ENCODE measurements at regions not wholly inside any gene's neighbourhood (a gene's known extent, or its start where the extent isn't known, plus 50 kb on each side); places are given as distances from the start of the nearest gene placed in this dataset.

DNA sequence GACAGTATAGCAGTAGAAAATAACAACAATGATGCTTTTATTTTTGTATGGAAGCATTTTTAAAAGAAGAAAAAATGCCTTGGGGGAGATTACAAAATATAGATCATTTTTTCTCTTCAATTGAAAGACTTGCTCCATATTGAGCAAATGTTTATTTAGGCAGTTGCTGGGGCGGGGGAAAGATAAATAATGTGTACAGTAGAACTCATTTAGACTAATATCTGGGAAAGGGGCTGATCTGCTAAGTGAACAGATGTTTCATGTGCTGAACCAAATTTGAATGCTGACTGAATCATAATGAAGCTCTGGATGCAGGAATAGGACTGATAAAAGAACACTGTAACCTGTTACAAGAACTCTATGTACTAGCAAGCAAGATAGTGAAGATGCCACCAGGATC lies 457.1 kb upstream of the TENM4 start:
- TF ChIP-seq, protein P1, sequence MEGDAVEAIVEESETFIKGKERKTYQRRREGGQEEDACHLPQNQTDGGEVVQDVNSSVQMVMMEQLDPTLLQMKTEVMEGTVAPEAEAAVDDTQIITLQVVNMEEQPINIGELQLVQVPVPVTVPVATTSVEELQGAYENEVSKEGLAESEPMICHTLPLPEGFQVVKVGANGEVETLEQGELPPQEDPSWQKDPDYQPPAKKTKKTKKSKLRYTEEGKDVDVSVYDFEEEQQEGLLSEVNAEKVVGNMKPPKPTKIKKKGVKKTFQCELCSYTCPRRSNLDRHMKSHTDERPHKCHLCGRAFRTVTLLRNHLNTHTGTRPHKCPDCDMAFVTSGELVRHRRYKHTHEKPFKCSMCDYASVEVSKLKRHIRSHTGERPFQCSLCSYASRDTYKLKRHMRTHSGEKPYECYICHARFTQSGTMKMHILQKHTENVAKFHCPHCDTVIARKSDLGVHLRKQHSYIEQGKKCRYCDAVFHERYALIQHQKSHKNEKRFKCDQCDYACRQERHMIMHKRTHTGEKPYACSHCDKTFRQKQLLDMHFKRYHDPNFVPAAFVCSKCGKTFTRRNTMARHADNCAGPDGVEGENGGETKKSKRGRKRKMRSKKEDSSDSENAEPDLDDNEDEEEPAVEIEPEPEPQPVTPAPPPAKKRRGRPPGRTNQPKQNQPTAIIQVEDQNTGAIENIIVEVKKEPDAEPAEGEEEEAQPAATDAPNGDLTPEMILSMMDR (IDR thresholded peaks at IDR 0.05): no peak
- TF ChIP-seq POLR2A (IDR thresholded peaks at IDR 0.05): no peak
- no peak for TF ChIP-seq POLR2AphosphoS5 (IDR thresholded peaks at IDR 0.05)
- TF ChIP-seq EP300 (IDR thresholded peaks at IDR 0.05): no peak
